ENCODE measurements at regions not wholly inside any gene's neighbourhood (a gene's known extent, or its start where the extent isn't known, plus 50 kb on each side); places are given as distances from the start of the nearest gene placed in this dataset.

GRCh38 chr15:93882779-93883178 lies 348.6 kb upstream of the MCTP2 start:
- Mint-ChIP-seq H3K9me3 (no peaks in the 10 kb centered on the region), H3K36me3 (no peaks in the 10 kb centered on the region), H3K4me3 (no peak overlapping the region), H3K27me3 (peaks cover 4% of the 10 kb centered on the region in 2 donors), H3K4me1 (no peaks in the 10 kb centered on the region), H3K27ac (no peak overlapping the region)
- CTCF ChIA-PET = no interaction called here
- Histone ChIP-seq H3K9me3 (no peaks in the 10 kb centered on the region), H3K36me3 (ENCODE audit: control insufficient read depth in 2 of 2, extremely low read depth in 1 of 2, insufficient read depth in 1 of 2, low read length in 1 of 2) (no peaks in the 10 kb centered on the region), H3K4me3 (ENCODE audit: control insufficient read depth in 1 of 2, extremely low read depth in 1 of 2, low read length in 1 of 2) (no peak overlapping the region), H3K27ac (ENCODE audit: low read length) (no peak overlapping the region), H3K27me3 (replicated peaks in 1 of 2; ENCODE audit: control insufficient read depth in 2 of 2, extremely low read depth in 1 of 2, insufficient read depth in 2 of 2, low read length in 1 of 2) (no peaks in the 10 kb centered on the region), H3K4me1 (ENCODE audit: control insufficient read depth in 1 of 2, extremely low read depth in 1 of 2, insufficient read depth in 2 of 2, low read length in 2 of 2) (no peaks in the 10 kb centered on the region)
- no CpG with 5 or more reads among the region's 3 CpGs for WGBS (ENCODE audit: insufficient coverage)
- no peak for ATAC-seq (replicated peaks in 1 of 4)
- DNase-seq = no peak
- POLR2A ChIA-PET = no interaction called here

GRCh38 chr15:93882141-93882540 lies 349.2 kb upstream of the MCTP2 start:
- H3K27ac Mint-ChIP-seq = no peak overlapping the region
- CTCF ChIA-PET = no interaction called here
- Histone ChIP-seq H3K27ac (ENCODE audit: low read length) (no peak overlapping the region), H3K36me3 (ENCODE audit: control insufficient read depth in 2 of 2, extremely low read depth in 1 of 2, insufficient read depth in 1 of 2, low read length in 1 of 2) (no peaks in the 10 kb centered on the region), H3K4me1 (ENCODE audit: control insufficient read depth in 1 of 2, extremely low read depth in 1 of 2, insufficient read depth in 2 of 2, low read length in 2 of 2) (no peaks in the 10 kb centered on the region), H3K4me3 (ENCODE audit: control insufficient read depth in 1 of 2, extremely low read depth in 1 of 2, low read length in 1 of 2) (no peak overlapping the region), H3K27me3 (replicated peaks in 1 of 2; ENCODE audit: control insufficient read depth in 2 of 2, extremely low read depth in 1 of 2, insufficient read depth in 2 of 2, low read length in 1 of 2) (no peaks in the 10 kb centered on the region), H3K9me3 (no peaks in the 10 kb centered on the region)
- no peak for DNase-seq
- ATAC-seq (replicated peaks in 1 of 4) = no peak
- POLR2A ChIA-PET = no interaction called here
- H3K27me3 Mint-ChIP-seq = peaks cover 0 to 4% of the 10 kb centered on the region in 2 donors
- H3K4me3 Mint-ChIP-seq = no peak overlapping the region
- H3K36me3 Mint-ChIP-seq = no peaks in the 10 kb centered on the region
- no CpG with 5 or more reads among the region's 1 CpG for WGBS (ENCODE audit: insufficient coverage)
- H3K4me1 Mint-ChIP-seq = no peaks in the 10 kb centered on the region
- no peaks in the 10 kb centered on the region for H3K9me3 Mint-ChIP-seq

- no peak overlapping the region for H3K4me3 ChIP-seq (ENCODE audit: control insufficient read depth in 1 of 2, extremely low read depth in 1 of 2, low read length in 1 of 2)
- ChIA-PET POLR2A (no interaction called here), CTCF (no interaction called here)
- Mint-ChIP-seq H3K27me3 (peaks cover 0 to 4% of the 10 kb centered on the region in 2 donors), H3K36me3 (no peaks in the 10 kb centered on the region), H3K27ac (no peak overlapping the region), H3K4me1 (no peaks in the 10 kb centered on the region), H3K9me3 (no peaks in the 10 kb centered on the region), H3K4me3 (no peak overlapping the region)
- H3K27me3 ChIP-seq (replicated peaks in 1 of 2; ENCODE audit: control insufficient read depth in 2 of 2, extremely low read depth in 1 of 2, insufficient read depth in 2 of 2, low read length in 1 of 2) = no peaks in the 10 kb centered on the region
- no peaks in the 10 kb centered on the region for H3K36me3 ChIP-seq (ENCODE audit: control insufficient read depth in 2 of 2, extremely low read depth in 1 of 2, insufficient read depth in 1 of 2, low read length in 1 of 2)
- ATAC-seq (replicated peaks in 1 of 4) (no peak), DNase-seq (no peak)
- H3K9me3 ChIP-seq = no peaks in the 10 kb centered on the region
- H3K27ac ChIP-seq (ENCODE audit: low read length) = no peak overlapping the region
- no peaks in the 10 kb centered on the region for H3K4me1 ChIP-seq (ENCODE audit: control insufficient read depth in 1 of 2, extremely low read depth in 1 of 2, insufficient read depth in 2 of 2, low read length in 2 of 2)
Measured at GRCh38 chr15:93881310-93881709, 350.1 kb upstream of the MCTP2 start.

- Histone ChIP-seq H3K4me3 (ENCODE audit: control insufficient read depth in 1 of 2, extremely low read depth in 1 of 2, low read length in 1 of 2) (no peak overlapping the region), H3K4me1 (ENCODE audit: control insufficient read depth in 1 of 2, extremely low read depth in 1 of 2, insufficient read depth in 2 of 2, low read length in 2 of 2) (no peaks in the 10 kb centered on the region), H3K36me3 (ENCODE audit: control insufficient read depth in 2 of 2, extremely low read depth in 1 of 2, insufficient read depth in 1 of 2, low read length in 1 of 2) (no peaks in the 10 kb centered on the region), H3K27me3 (replicated peaks in 1 of 2; ENCODE audit: control insufficient read depth in 2 of 2, extremely low read depth in 1 of 2, insufficient read depth in 2 of 2, low read length in 1 of 2) (no peaks in the 10 kb centered on the region), H3K9me3 (no peaks in the 10 kb centered on the region), H3K27ac (ENCODE audit: low read length) (no peak overlapping the region)
- ATAC-seq (replicated peaks in 1 of 4) (no peak), DNase-seq (no peak)
- WGBS (ENCODE audit: insufficient coverage) = no CpG with 5 or more reads among the region's 1 CpG
- no peaks in the 10 kb centered on the region for H3K9me3 Mint-ChIP-seq
- H3K4me1 Mint-ChIP-seq = no peaks in the 10 kb centered on the region
- H3K4me3 Mint-ChIP-seq = no peak overlapping the region
- H3K36me3 Mint-ChIP-seq = no peaks in the 10 kb centered on the region
- ChIA-PET POLR2A (no interaction called here), CTCF (no interaction called here)
- H3K27me3 Mint-ChIP-seq = peaks cover 0 to 4% of the 10 kb centered on the region in 2 donors
- H3K27ac Mint-ChIP-seq = no peak overlapping the region
Measured at GRCh38 chr15:93880358-93880757, 351.0 kb upstream of the MCTP2 start.

- Mint-ChIP-seq H3K36me3 (no peaks in the 10 kb centered on the region), H3K4me1 (no peaks in the 10 kb centered on the region), H3K27ac (no peak overlapping the region), H3K27me3 (peaks cover 0 to 3% of the 10 kb centered on the region in 2 donors), H3K4me3 (no peak overlapping the region), H3K9me3 (no peaks in the 10 kb centered on the region)
- no peaks in the 10 kb centered on the region for H3K4me1 ChIP-seq (ENCODE audit: control insufficient read depth in 1 of 2, extremely low read depth in 1 of 2, insufficient read depth in 2 of 2, low read length in 2 of 2)
- DNase-seq = no peak
- ATAC-seq (replicated peaks in 1 of 4) = no peak
- CTCF ChIA-PET = interaction anchor here in 1 of 2 donors (0.6 kb wide), 1 partner anchor 783 kb away, joined by 3 read pairs; no protein-coding TSS in a partner anchor
- no peaks in the 10 kb centered on the region for H3K9me3 ChIP-seq
- no peak overlapping the region for H3K4me3 ChIP-seq (ENCODE audit: control insufficient read depth in 1 of 2, extremely low read depth in 1 of 2, low read length in 1 of 2)
- POLR2A ChIA-PET = no interaction called here
- no CpG with 5 or more reads among the region's 2 CpGs for WGBS (ENCODE audit: insufficient coverage)
- H3K27ac ChIP-seq (ENCODE audit: low read length) = no peak overlapping the region
- H3K36me3 ChIP-seq (ENCODE audit: control insufficient read depth in 2 of 2, extremely low read depth in 1 of 2, insufficient read depth in 1 of 2, low read length in 1 of 2) = no peaks in the 10 kb centered on the region
- H3K27me3 ChIP-seq (replicated peaks in 1 of 2; ENCODE audit: control insufficient read depth in 2 of 2, extremely low read depth in 1 of 2, insufficient read depth in 2 of 2, low read length in 1 of 2) = no peaks in the 10 kb centered on the region
Measured at GRCh38 chr15:93870583-93870982, 360.8 kb upstream of the MCTP2 start.

DNA sequence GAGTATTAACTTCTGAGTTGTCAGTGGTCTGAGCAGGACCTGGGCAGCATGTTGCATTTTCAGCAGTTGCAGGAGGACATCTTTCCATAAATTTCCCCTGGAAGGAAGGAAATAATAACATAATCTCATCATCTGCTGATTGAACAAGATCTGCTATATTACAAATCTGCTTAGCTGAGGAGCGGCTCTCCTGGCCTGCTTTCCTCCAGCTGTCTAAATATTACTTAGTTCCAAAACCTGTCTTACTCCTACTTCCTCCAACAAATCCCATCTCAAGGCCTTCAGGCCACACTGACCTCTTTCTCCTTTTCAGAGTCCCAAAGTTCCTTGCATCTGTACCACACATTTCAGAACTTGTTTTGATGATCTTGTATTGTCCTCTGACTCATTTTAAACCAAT lies 364.4 kb upstream of the MCTP2 start:
- no peak overlapping the region for H3K4me3 Mint-ChIP-seq
- ChIA-PET CTCF (interaction anchor here in 1 of 2 donors (0.5 kb wide), 1 partner anchor 23 kb away, joined by 3 read pairs; no protein-coding TSS in a partner anchor), POLR2A (no interaction called here)
- Histone ChIP-seq H3K36me3 (ENCODE audit: control insufficient read depth in 2 of 2, extremely low read depth in 1 of 2, insufficient read depth in 1 of 2, low read length in 1 of 2) (no peaks in the 10 kb centered on the region), H3K4me3 (ENCODE audit: control insufficient read depth in 1 of 2, extremely low read depth in 1 of 2, low read length in 1 of 2) (no peak overlapping the region), H3K9me3 (no peaks in the 10 kb centered on the region), H3K27ac (ENCODE audit: low read length) (no peak overlapping the region), H3K27me3 (replicated peaks in 1 of 2; ENCODE audit: control insufficient read depth in 2 of 2, extremely low read depth in 1 of 2, insufficient read depth in 2 of 2, low read length in 1 of 2) (no peaks in the 10 kb centered on the region), H3K4me1 (ENCODE audit: control insufficient read depth in 1 of 2, extremely low read depth in 1 of 2, insufficient read depth in 2 of 2, low read length in 2 of 2) (no peaks in the 10 kb centered on the region)
- no peaks in the 10 kb centered on the region for H3K36me3 Mint-ChIP-seq
- DNase-seq = no peak
- peaks cover under 1 to 8% (median 6%) of the 10 kb centered on the region in 3 donors for H3K4me1 Mint-ChIP-seq
- ATAC-seq (replicated peaks in 1 of 4) = no peak
- H3K27ac Mint-ChIP-seq = no peak overlapping the region
- no peaks in the 10 kb centered on the region for H3K9me3 Mint-ChIP-seq
- WGBS (ENCODE audit: insufficient coverage) = 80% methylated on average over 1 of the region's 1 CpG
- H3K27me3 Mint-ChIP-seq = peaks cover 10% of the 10 kb centered on the region in 2 donors

DNA sequence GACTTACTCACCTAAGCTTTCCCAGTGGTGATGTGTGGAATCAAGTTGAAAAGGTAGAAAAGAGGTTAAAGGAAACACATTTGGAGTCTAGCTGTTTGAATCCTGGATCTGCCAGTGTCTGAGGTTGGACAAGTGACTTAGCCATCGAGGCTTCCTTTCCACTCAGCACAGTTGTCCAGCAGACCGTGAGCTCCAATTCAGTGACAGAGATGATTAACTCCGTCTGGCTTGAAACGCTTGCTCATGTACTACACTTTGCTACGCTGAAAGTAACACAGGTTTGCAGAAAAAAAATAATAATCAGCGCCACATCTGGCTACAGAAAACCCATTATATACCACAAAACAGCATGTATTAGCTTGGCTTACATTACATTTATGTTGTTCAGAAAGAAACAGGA lies 364.9 kb upstream of the MCTP2 start:
- no peak overlapping the region for H3K27ac Mint-ChIP-seq
- ChIA-PET POLR2A (no interaction called here), CTCF (interaction anchor here in 1 of 2 donors (0.5 kb wide), 1 partner anchor 24 kb away, joined by 3 read pairs; no protein-coding TSS in a partner anchor)
- peaks cover 3 to 8% (median 7%) of the 10 kb centered on the region in 3 donors for H3K4me1 Mint-ChIP-seq
- ATAC-seq (replicated peaks in 1 of 4) (no peak), DNase-seq (no peak)
- 90% methylated on average over 3 of the region's 6 CpGs for WGBS (ENCODE audit: insufficient coverage)
- no peaks in the 10 kb centered on the region for H3K36me3 ChIP-seq (ENCODE audit: control insufficient read depth in 2 of 2, extremely low read depth in 1 of 2, insufficient read depth in 1 of 2, low read length in 1 of 2)
- H3K4me3 ChIP-seq (ENCODE audit: control insufficient read depth in 1 of 2, extremely low read depth in 1 of 2, low read length in 1 of 2) = no peak overlapping the region
- no peak overlapping the region for H3K4me3 Mint-ChIP-seq
- no peaks in the 10 kb centered on the region for H3K36me3 Mint-ChIP-seq
- H3K4me1 ChIP-seq (ENCODE audit: control insufficient read depth in 1 of 2, extremely low read depth in 1 of 2, insufficient read depth in 2 of 2, low read length in 2 of 2) = peaks cover 0 to 2% of the 10 kb centered on the region in 2 experiments
- H3K27me3 Mint-ChIP-seq = peaks cover 10 to 12% of the 10 kb centered on the region in 2 donors
- H3K9me3 Mint-ChIP-seq = no peaks in the 10 kb centered on the region
- H3K27me3 ChIP-seq (replicated peaks in 1 of 2; ENCODE audit: control insufficient read depth in 2 of 2, extremely low read depth in 1 of 2, insufficient read depth in 2 of 2, low read length in 1 of 2) = no peaks in the 10 kb centered on the region
- no peak overlapping the region for H3K27ac ChIP-seq (ENCODE audit: low read length)
- no peaks in the 10 kb centered on the region for H3K9me3 ChIP-seq

Measured in T-cell (primary cell).